ENCODE measurements at regions not wholly inside any gene's neighbourhood (a gene's known extent, or its start where the extent isn't known, plus 50 kb on each side); places are given as distances from the start of the nearest gene placed in this dataset.
"Not testable (repeated sequence)": the region's sequence is repeated elsewhere in the genome, so short reads cannot be mapped to it uniquely, and the experiment has no call there.

GRCh38 chr7:57774300-57774699 is 324.3 kb downstream of the ZNF716 start:
- Histone ChIP-seq H2BK12ac (ENCODE audit: low read length) (no peak overlapping the region), H4K91ac (ENCODE audit: low read depth, low read length) (no peak overlapping the region), H3K27ac (ENCODE audit: low read depth, low read length) (no peak overlapping the region), H3K79me2 (ENCODE audit: control insufficient read depth, insufficient read depth, low read length, poor library complexity) (no peaks in the 10 kb centered on the region), H3K4me3 (ENCODE audit: low read depth, low read length) (no peak overlapping the region), H3K79me1 (ENCODE audit: low read length) (no peaks in the 10 kb centered on the region), H3K4me1 (ENCODE audit: control insufficient read depth in 1 of 2, insufficient read depth in 2 of 2, low read length in 2 of 2) (no peaks in the 10 kb centered on the region), H3K36me3 (ENCODE audit: control insufficient read depth in 1 of 2, insufficient read depth in 2 of 2, low read length in 2 of 2) (no peaks in the 10 kb centered on the region), H3K9ac (ENCODE audit: low read length) (no peak overlapping the region), H2AK5ac (ENCODE audit: low read length) (no peak overlapping the region), H2BK120ac (ENCODE audit: insufficient read depth, low read length, poor library complexity) (no peak overlapping the region), H2BK5ac (ENCODE audit: low read depth, low read length, poor library complexity) (no peak overlapping the region), H3K4me2 (ENCODE audit: low read length) (no peak overlapping the region), H4K8ac (ENCODE audit: low read depth, low read length) (no peak overlapping the region), H3K23ac (ENCODE audit: low read length) (no peak overlapping the region), H4K12ac (ENCODE audit: low read depth, low read length) (no peak overlapping the region), H3K9me3 (ENCODE audit: insufficient read depth, low read depth, low read length) (peaks cover 77% of the 10 kb centered on the region), H3K27me3 (ENCODE audit: insufficient read depth, low read length) (no peaks in the 10 kb centered on the region), H3K18ac (ENCODE audit: low read length) (no peak overlapping the region), H2AFZ (ENCODE audit: insufficient read depth, low read length, poor library complexity) (no peak overlapping the region), H3K4ac (ENCODE audit: low read depth, low read length) (no peak overlapping the region), H3K14ac (ENCODE audit: low read length) (no peak overlapping the region)
- WGBS (ENCODE audit: extremely low coverage, insufficient coverage, insufficient read length) = no CpG with 5 or more reads among the region's 13 CpGs
- no peak for DNase-seq

GRCh38 chr7:57775396-57776088 is 325.6 kb downstream of the ZNF716 start:
- H2AFZ ChIP-seq (ENCODE audit: insufficient read depth, low read length, poor library complexity) = no peak overlapping the region
- H2AK5ac ChIP-seq (ENCODE audit: low read length) = no peak overlapping the region
- no peak overlapping the region for H3K9ac ChIP-seq (ENCODE audit: low read length)
- H3K18ac ChIP-seq (ENCODE audit: low read length) = no peak overlapping the region
- no peak overlapping the region for H4K91ac ChIP-seq (ENCODE audit: low read depth, low read length)
- no peak overlapping the region for H4K8ac ChIP-seq (ENCODE audit: low read depth, low read length)
- H3K14ac ChIP-seq (ENCODE audit: low read length) = no peak overlapping the region
- no peaks in the 10 kb centered on the region for H3K27me3 ChIP-seq (ENCODE audit: insufficient read depth, low read length)
- no peak overlapping the region for H2BK120ac ChIP-seq (ENCODE audit: insufficient read depth, low read length, poor library complexity)
- no peak overlapping the region for H3K4me3 ChIP-seq (ENCODE audit: low read depth, low read length)
- no peak overlapping the region for H2BK5ac ChIP-seq (ENCODE audit: low read depth, low read length, poor library complexity)
- H3K4me2 ChIP-seq (ENCODE audit: low read length) = no peak overlapping the region
- no peaks in the 10 kb centered on the region for H3K36me3 ChIP-seq (ENCODE audit: control insufficient read depth in 1 of 2, insufficient read depth in 2 of 2, low read length in 2 of 2)
- no peak overlapping the region for H3K4ac ChIP-seq (ENCODE audit: low read depth, low read length)
- no peaks in the 10 kb centered on the region for H3K79me1 ChIP-seq (ENCODE audit: low read length)
- H3K4me1 ChIP-seq (ENCODE audit: control insufficient read depth in 1 of 2, insufficient read depth in 2 of 2, low read length in 2 of 2) = no peaks in the 10 kb centered on the region
- H4K12ac ChIP-seq (ENCODE audit: low read depth, low read length) = no peak overlapping the region
- H3K79me2 ChIP-seq (ENCODE audit: control insufficient read depth, insufficient read depth, low read length, poor library complexity) = no peaks in the 10 kb centered on the region
- no peak overlapping the region for H3K27ac ChIP-seq (ENCODE audit: low read depth, low read length)
- H2BK12ac ChIP-seq (ENCODE audit: low read length) = no peak overlapping the region
- peaks cover 66% of the 10 kb centered on the region for H3K9me3 ChIP-seq (ENCODE audit: insufficient read depth, low read depth, low read length)
- H3K23ac ChIP-seq (ENCODE audit: low read length) = no peak overlapping the region
- WGBS (ENCODE audit: extremely low coverage, insufficient coverage, insufficient read length) = no CpG with 5 or more reads among the region's 17 CpGs
- DNase-seq = no peak

DNA sequence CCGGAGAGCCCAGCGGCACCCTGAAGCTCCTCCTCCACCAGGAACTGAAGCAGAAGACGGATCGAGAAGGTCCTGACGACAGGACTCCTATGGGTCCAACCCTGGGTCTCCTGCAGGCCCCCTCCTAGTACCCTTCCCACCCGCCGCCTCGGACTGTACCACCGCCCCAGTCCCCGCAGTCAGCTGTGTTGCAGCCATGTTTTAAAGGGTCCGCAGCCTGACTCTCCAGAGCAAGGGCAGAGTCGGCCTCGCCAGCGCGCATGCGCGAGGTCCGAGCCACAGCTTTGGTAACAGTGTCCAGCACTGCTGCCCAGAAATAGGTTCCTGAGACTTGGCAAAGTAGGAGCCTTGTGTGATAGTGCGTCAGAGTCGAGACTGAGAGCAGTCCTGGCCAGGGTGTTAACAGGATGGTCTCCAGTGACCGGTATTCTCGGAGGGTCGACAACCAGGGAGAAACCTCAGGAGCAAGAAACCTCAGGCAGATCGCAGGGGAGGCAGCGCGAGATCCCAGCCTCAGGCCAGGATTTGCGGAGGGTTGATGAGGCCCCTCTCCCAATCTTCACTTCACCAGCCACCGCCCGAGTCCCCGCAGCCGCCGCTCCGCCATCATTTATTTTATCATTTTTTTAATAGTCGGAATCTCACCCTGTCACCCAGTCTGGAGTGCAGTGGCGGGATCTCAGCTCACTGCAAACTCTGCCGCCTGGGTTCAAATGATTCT is 326.3 kb downstream of the ZNF716 start:
- not testable (repeated sequence) for H3K27me3 ChIP-seq (ENCODE audit: insufficient read depth, low read length)

DNA sequence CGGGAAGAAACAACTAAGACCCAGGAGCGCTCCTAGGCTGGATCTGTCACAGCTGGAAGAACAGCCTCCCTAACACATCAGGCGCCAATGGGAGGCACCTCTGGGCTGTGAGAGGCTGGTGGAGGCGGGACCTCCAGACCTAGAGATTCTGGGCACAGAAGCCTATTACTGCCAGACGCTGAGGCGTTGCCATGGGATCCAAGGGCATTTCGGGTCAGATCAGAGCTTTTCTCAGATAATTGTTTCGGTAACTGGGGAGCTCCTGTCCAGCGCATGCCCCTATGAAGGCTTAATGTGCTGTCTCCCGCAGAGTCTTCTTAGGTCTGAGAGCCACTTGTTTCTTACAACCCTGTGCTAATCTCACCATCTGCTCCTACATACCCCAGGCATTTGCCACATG is 339.2 kb downstream of the ZNF716 start:
- no peak overlapping the region for H3K9ac ChIP-seq (ENCODE audit: low read length)
- no peaks in the 10 kb centered on the region for H3K4me1 ChIP-seq (ENCODE audit: control insufficient read depth in 1 of 2, insufficient read depth in 2 of 2, low read length in 2 of 2)
- H3K36me3 ChIP-seq (ENCODE audit: control insufficient read depth in 1 of 2, insufficient read depth in 2 of 2, low read length in 2 of 2) = no peaks in the 10 kb centered on the region
- no peak overlapping the region for H2BK12ac ChIP-seq (ENCODE audit: low read length)
- no peaks in the 10 kb centered on the region for H3K79me1 ChIP-seq (ENCODE audit: low read length)
- peaks cover 4% of the 10 kb centered on the region for H3K9me3 ChIP-seq (ENCODE audit: insufficient read depth, low read depth, low read length)
- no peak overlapping the region for H3K4me2 ChIP-seq (ENCODE audit: low read length)
- H4K12ac ChIP-seq (ENCODE audit: low read depth, low read length) = no peak overlapping the region
- H3K4me3 ChIP-seq (ENCODE audit: low read depth, low read length) = no peak overlapping the region
- WGBS (ENCODE audit: extremely low coverage, insufficient coverage, insufficient read length) = no CpG with 5 or more reads among the region's 10 CpGs
- H3K14ac ChIP-seq (ENCODE audit: low read length) = no peak overlapping the region
- H3K18ac ChIP-seq (ENCODE audit: low read length) = no peak overlapping the region
- H3K23ac ChIP-seq (ENCODE audit: low read length) = no peak overlapping the region
- H4K91ac ChIP-seq (ENCODE audit: low read depth, low read length) = no peak overlapping the region
- no peaks in the 10 kb centered on the region for H3K27me3 ChIP-seq (ENCODE audit: insufficient read depth, low read length)
- H2BK5ac ChIP-seq (ENCODE audit: low read depth, low read length, poor library complexity) = no peak overlapping the region
- H3K79me2 ChIP-seq (ENCODE audit: control insufficient read depth, insufficient read depth, low read length, poor library complexity) = no peaks in the 10 kb centered on the region
- no peak overlapping the region for H2AK5ac ChIP-seq (ENCODE audit: low read length)
- no peak for DNase-seq
- H2AFZ ChIP-seq (ENCODE audit: insufficient read depth, low read length, poor library complexity) = no peak overlapping the region
- H2BK120ac ChIP-seq (ENCODE audit: insufficient read depth, low read length, poor library complexity) = no peak overlapping the region
- H3K4ac ChIP-seq (ENCODE audit: low read depth, low read length) = no peak overlapping the region
- no peak overlapping the region for H4K8ac ChIP-seq (ENCODE audit: low read depth, low read length)
- no peak overlapping the region for H3K27ac ChIP-seq (ENCODE audit: low read depth, low read length)

More for the DNA sequence above, 326.3 kb downstream of the ZNF716 start:
- not testable (repeated sequence) for H3K4ac ChIP-seq (ENCODE audit: low read depth, low read length); H3K79me1 ChIP-seq (ENCODE audit: low read length); H3K9ac ChIP-seq (ENCODE audit: low read length); H2BK12ac ChIP-seq (ENCODE audit: low read length); H3K4me1 ChIP-seq (ENCODE audit: control insufficient read depth in 1 of 2, insufficient read depth in 2 of 2, low read length in 2 of 2); H3K79me2 ChIP-seq (ENCODE audit: control insufficient read depth, insufficient read depth, low read length, poor library complexity); H3K27ac ChIP-seq (ENCODE audit: low read depth, low read length); H2BK5ac ChIP-seq (ENCODE audit: low read depth, low read length, poor library complexity); H3K18ac ChIP-seq (ENCODE audit: low read length); H3K14ac ChIP-seq (ENCODE audit: low read length); H3K23ac ChIP-seq (ENCODE audit: low read length); H4K91ac ChIP-seq (ENCODE audit: low read depth, low read length); H2BK120ac ChIP-seq (ENCODE audit: insufficient read depth, low read length, poor library complexity); H3K4me2 ChIP-seq (ENCODE audit: low read length); H2AFZ ChIP-seq (ENCODE audit: insufficient read depth, low read length, poor library complexity); H3K36me3 ChIP-seq (ENCODE audit: control insufficient read depth in 1 of 2, insufficient read depth in 2 of 2, low read length in 2 of 2); H2AK5ac ChIP-seq (ENCODE audit: low read length); H3K4me3 ChIP-seq (ENCODE audit: low read depth, low read length); H4K12ac ChIP-seq (ENCODE audit: low read depth, low read length); H4K8ac ChIP-seq (ENCODE audit: low read depth, low read length)
- peaks cover 58% of the 10 kb centered on the region for H3K9me3 ChIP-seq (ENCODE audit: insufficient read depth, low read depth, low read length)
- peak in 1 of 2 donors; percentile 4 for DNase-seq
- no CpG with 5 or more reads among the region's 36 CpGs for WGBS (ENCODE audit: extremely low coverage, insufficient coverage, insufficient read length)

Measured in trophoblast cell (in vitro differentiated cells and primary cell).